Fibroblast of lung (primary cell): ENCODE measurements at regions not wholly inside any gene's neighbourhood (a gene's known extent, or its start where the extent isn't known, plus 50 kb on each side); places are given as distances from the start of the nearest gene placed in this dataset.

Experiments used
- DNase-seq, 2 donors: peaks; one replicate each; pipeline versions ENCODE4 v3.0.0 to v3.0.0-alpha.2; 2010; ENCODE audit warnings: low read depth in 2 of 2
- H2AFZ ChIP-seq: 2 replicates; pipeline ENCODE4 v1.5.1; 2012; ENCODE audit warnings: low read length, control low read depth, inconsistent platforms
- H3K27ac ChIP-seq: 2 replicates; pipeline ENCODE4 v1.5.1; 2011; ENCODE audit warnings: low read length, control low read depth; ENCODE audit not compliant: insufficient read depth
- H3K27me3 ChIP-seq: 2 replicates; pipeline ENCODE4 v1.5.1; 2011; ENCODE audit warnings: mild to moderate bottlenecking, low read length; ENCODE audit not compliant: control insufficient read depth, insufficient read depth
- H3K36me3 ChIP-seq: 2 replicates; pipeline ENCODE4 v1.5.1; 2011; ENCODE audit warnings: low read length; ENCODE audit not compliant: control insufficient read depth, insufficient read depth
- H3K4me1 ChIP-seq: 2 replicates; pipeline ENCODE4 v1.5.1; 2011; ENCODE audit warnings: low read length; ENCODE audit not compliant: control insufficient read depth, insufficient read depth; ENCODE audit errors: extremely low read depth
- H3K4me2 ChIP-seq: 2 replicates; pipeline ENCODE4 v1.5.1; 2011; ENCODE audit warnings: low read length, control low read depth; ENCODE audit not compliant: insufficient read depth; ENCODE audit errors: extremely low read depth
- H3K4me3 ChIP-seq, 4 experiments: fragments of 200-600 bp in 1 of 4; sonication (generic) in 1 of 4; replicated peaks in 1 of 4; 2 replicates each; pipeline ENCODE4 v1.5.1; 2011 to 2016; ENCODE audit warnings: low read length in 4 of 4, low read depth in 3 of 4, mild to moderate bottlenecking in 3 of 4, control low read depth in 2 of 4, inconsistent platforms in 1 of 4, mixed read lengths in 1 of 4; ENCODE audit not compliant: insufficient read depth in 1 of 4; ENCODE audit errors: control extremely low read depth in 1 of 4
- H3K79me2 ChIP-seq: 2 replicates; pipeline ENCODE4 v1.5.1; 2012; ENCODE audit warnings: mild to moderate bottlenecking, low read length, inconsistent platforms; ENCODE audit not compliant: control insufficient read depth, insufficient read depth
- H3K9ac ChIP-seq: 2 replicates; pipeline ENCODE4 v1.5.1; 2011; ENCODE audit warnings: mild to moderate bottlenecking, low read length, control low read depth; ENCODE audit not compliant: insufficient read depth
- H3K9me3 ChIP-seq: 2 replicates; pipeline ENCODE4 v1.5.1; 2012; ENCODE audit warnings: low read depth, low read length; ENCODE audit not compliant: control insufficient read depth, insufficient read depth
- H4K20me1 ChIP-seq: 2 replicates; pipeline ENCODE4 v1.5.1; 2011; ENCODE audit warnings: low read length; ENCODE audit not compliant: control insufficient read depth, insufficient read depth; ENCODE audit errors: extremely low read depth
- CTCF ChIP-seq, 2 donors: IDR thresholded peaks in 1 of 2; conservative IDR thresholded peaks in 1 of 2; 1 replicate in 1 of 2; 2 replicates in 1 of 2; pipeline ENCODE4 v1.5.1; 2011 to 2012; ENCODE audit warnings: low read length in 2 of 2, control low read depth in 1 of 2, inconsistent platforms in 1 of 2, low read depth in 1 of 2, mild to moderate bottlenecking in 1 of 2
- EZH2 ChIP-seq: IDR thresholded peaks from 2 replicates; pipeline ENCODE4 v1.5.1; 2012; ENCODE audit warnings: low read length, control low read depth, mild to moderate bottlenecking; ENCODE audit errors: missing control alignments

GRCh38 chr2:35504419-35504818, 851.2 kb upstream of the CRIM1 start:
- H3K27ac ChIP-seq, result no peak overlapping the region
- no peak overlapping the region for H2AFZ ChIP-seq
- no peak overlapping the region for H3K9ac ChIP-seq
- no peak overlapping the region for H3K4me2 ChIP-seq
- H3K4me3 ChIP-seq, result no peak overlapping the region
- H3K9me3 ChIP-seq, result no peaks in the 10 kb centered on the region
- H3K4me1 ChIP-seq, result no peaks in the 10 kb centered on the region
- no peaks in the 10 kb centered on the region for H4K20me1 ChIP-seq
- H3K36me3 ChIP-seq, result no peaks in the 10 kb centered on the region
- H3K79me2 ChIP-seq, result no peaks in the 10 kb centered on the region
- no peaks in the 10 kb centered on the region for H3K27me3 ChIP-seq
- DNase-seq, result no peak
- TF ChIP-seq EZH2 (no peak), CTCF (conservative IDR thresholded peaks at IDR 0.05 in 1 of 2, IDR thresholded peaks at IDR 0.05 in 1 of 2; ENCODE audit: low read depth in 1 of 2, low read length in 2 of 2) (no peak)

- H3K4me2 ChIP-seq, result no peak overlapping the region
- no peaks in the 10 kb centered on the region for H3K27me3 ChIP-seq
- no peak overlapping the region for H3K9ac ChIP-seq
- no peaks in the 10 kb centered on the region for H3K36me3 ChIP-seq
- TF ChIP-seq CTCF (conservative IDR thresholded peaks at IDR 0.05 in 1 of 2, IDR thresholded peaks at IDR 0.05 in 1 of 2; ENCODE audit: low read depth in 1 of 2, low read length in 2 of 2), result no peak
- no peaks in the 10 kb centered on the region for H3K9me3 ChIP-seq
- H3K79me2 ChIP-seq, result no peaks in the 10 kb centered on the region
- no peak overlapping the region for H2AFZ ChIP-seq
- no peaks in the 10 kb centered on the region for H4K20me1 ChIP-seq
- DNase-seq, result peak in 1 of 2 donors; percentile 59
- no peak overlapping the region for H3K27ac ChIP-seq
- H3K4me3 ChIP-seq, result no peak overlapping the region
- H3K4me1 ChIP-seq, result no peaks in the 10 kb centered on the region
Observed at GRCh38 chr2:35503738-35504199, 851.8 kb upstream of the CRIM1 start.

DNA sequence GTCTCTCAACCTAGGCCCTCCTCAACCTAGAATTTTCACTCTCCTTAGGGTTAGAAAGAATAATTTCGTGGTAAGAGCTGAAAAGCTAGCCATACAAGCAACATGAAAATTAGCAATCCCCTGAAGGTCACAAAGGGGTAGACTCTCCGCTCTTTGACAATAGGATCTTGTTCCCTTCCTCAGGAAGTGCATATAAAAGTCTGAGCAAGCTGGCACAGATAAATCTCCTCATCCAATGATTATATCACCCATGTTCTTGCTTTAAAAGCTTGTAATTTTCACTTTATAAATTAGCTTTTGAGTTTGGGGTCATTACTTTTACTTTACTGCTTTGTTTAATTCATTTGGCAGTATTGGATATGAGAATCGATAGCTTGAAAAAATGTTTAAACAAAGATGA, 852.3 kb upstream of the CRIM1 start:
- Histone ChIP-seq H4K20me1 (no peaks in the 10 kb centered on the region), H3K4me2 (no peak overlapping the region), H2AFZ (no peak overlapping the region), H3K4me1 (no peaks in the 10 kb centered on the region), H3K36me3 (no peaks in the 10 kb centered on the region), H3K4me3 (no peak overlapping the region), H3K9me3 (no peaks in the 10 kb centered on the region), H3K27me3 (no peaks in the 10 kb centered on the region), H3K9ac (no peak overlapping the region), H3K27ac (no peak overlapping the region), H3K79me2 (no peaks in the 10 kb centered on the region)
- TF ChIP-seq CTCF (conservative IDR thresholded peaks at IDR 0.05 in 1 of 2, IDR thresholded peaks at IDR 0.05 in 1 of 2; ENCODE audit: low read depth in 1 of 2, low read length in 2 of 2), result no peak
- TF ChIP-seq EZH2, result no peak
- DNase-seq, result no peak
